Progenitor cell of endocrine pancreas (in vitro differentiated cells): ENCODE measurements at regions not wholly inside any gene's neighbourhood (a gene's known extent, or its start where the extent isn't known, plus 50 kb on each side); places are given as distances from the start of the nearest gene placed in this dataset.

ENCODE experiments used
- DNase-seq: peaks from one replicate; pipeline ENCODE4 v3.0.0; 2021; ENCODE audit warnings: low spot score; ENCODE audit not compliant: unreplicated experiment
- H3K27ac Mint-ChIP-seq: 2 replicates; pipeline ENCODE4 v1.8.0; 2021; ENCODE audit warnings: mild to moderate bottlenecking, moderate library complexity, mixed read lengths
- H3K27me3 Mint-ChIP-seq: 2 replicates; pipeline ENCODE4 v1.8.0; 2021; ENCODE audit warnings: mixed read lengths
- H3K36me3 Mint-ChIP-seq: 2 replicates; pipeline ENCODE4 v1.8.0; 2022; ENCODE audit warnings: mixed read lengths; ENCODE audit not compliant: insufficient read depth
- H3K4me1 Mint-ChIP-seq: 2 replicates; pipeline ENCODE4 v1.8.0; 2021; ENCODE audit warnings: low read depth, mixed read lengths
- H3K4me3 Mint-ChIP-seq: 2 replicates; pipeline ENCODE4 v1.8.0; 2021; ENCODE audit warnings: low read depth, mild to moderate bottlenecking, moderate library complexity, mixed read lengths
- H3K9me3 Mint-ChIP-seq: 2 replicates; pipeline ENCODE4 v1.8.0; 2021; ENCODE audit warnings: low read depth, mixed read lengths
- TF ChIP-seq, protein P1 (sequence below): fragments of 200-600 bp; sonication (generic); IDR thresholded peaks from one replicate; pipeline ENCODE4 v1.5.0; 2021; ENCODE audit warnings: antibody characterized with exemption, mild to moderate bottlenecking; ENCODE audit not compliant: unreplicated experiment

DNA sequence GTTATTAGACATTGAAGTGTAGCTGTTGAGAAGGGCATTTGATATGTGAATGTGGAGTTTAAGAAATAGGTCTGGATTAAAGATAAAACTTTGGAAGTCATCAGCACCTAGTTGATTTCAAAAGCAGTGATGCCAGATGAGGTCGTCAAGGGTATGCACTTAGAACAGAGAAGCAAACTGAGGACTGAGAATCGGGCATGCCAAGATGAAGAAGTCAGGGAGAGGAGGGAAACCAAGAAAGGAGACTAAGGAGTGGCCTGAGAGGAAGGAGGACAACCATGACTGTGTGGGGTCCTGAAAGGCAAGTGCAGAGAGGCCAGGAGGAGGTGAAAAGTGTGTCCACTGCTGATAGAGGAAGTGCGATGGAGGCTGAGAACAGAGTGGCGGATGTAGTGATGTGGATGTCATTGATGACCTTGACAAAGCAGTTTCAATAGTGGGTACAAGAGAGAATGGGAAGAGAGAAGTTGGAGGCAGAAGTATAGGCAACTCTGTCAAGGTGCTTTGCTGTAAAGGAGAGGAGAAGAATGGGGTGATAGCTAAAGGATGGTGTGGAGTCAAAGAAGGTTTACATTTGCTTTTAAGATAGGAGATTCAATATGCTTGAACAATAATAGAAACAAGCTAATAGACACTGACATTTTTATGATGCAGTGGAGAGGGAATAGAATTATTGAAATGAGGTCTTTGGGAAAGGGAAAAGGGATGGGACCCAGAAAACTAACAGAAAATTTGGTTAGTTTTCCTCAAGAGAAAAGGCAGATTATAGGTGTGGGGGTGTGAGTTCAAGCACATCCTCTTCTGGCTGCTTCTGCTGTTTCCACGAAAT is 139.7 kb upstream of the TMEM170B start:
- Mint-ChIP-seq H3K9me3 (peaks cover 8% of the 10 kb centered on the region), H3K27me3 (peaks cover 20% of the 10 kb centered on the region), H3K4me3 (no peak overlapping the region), H3K4me1 (peaks cover 2% of the 10 kb centered on the region), H3K27ac (peak overlapping the region; percentile 29), H3K36me3 (peaks cover 1% of the 10 kb centered on the region)
- TF ChIP-seq, protein P1, sequence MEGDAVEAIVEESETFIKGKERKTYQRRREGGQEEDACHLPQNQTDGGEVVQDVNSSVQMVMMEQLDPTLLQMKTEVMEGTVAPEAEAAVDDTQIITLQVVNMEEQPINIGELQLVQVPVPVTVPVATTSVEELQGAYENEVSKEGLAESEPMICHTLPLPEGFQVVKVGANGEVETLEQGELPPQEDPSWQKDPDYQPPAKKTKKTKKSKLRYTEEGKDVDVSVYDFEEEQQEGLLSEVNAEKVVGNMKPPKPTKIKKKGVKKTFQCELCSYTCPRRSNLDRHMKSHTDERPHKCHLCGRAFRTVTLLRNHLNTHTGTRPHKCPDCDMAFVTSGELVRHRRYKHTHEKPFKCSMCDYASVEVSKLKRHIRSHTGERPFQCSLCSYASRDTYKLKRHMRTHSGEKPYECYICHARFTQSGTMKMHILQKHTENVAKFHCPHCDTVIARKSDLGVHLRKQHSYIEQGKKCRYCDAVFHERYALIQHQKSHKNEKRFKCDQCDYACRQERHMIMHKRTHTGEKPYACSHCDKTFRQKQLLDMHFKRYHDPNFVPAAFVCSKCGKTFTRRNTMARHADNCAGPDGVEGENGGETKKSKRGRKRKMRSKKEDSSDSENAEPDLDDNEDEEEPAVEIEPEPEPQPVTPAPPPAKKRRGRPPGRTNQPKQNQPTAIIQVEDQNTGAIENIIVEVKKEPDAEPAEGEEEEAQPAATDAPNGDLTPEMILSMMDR, result no peak
- DNase-seq, result no peak

DNA sequence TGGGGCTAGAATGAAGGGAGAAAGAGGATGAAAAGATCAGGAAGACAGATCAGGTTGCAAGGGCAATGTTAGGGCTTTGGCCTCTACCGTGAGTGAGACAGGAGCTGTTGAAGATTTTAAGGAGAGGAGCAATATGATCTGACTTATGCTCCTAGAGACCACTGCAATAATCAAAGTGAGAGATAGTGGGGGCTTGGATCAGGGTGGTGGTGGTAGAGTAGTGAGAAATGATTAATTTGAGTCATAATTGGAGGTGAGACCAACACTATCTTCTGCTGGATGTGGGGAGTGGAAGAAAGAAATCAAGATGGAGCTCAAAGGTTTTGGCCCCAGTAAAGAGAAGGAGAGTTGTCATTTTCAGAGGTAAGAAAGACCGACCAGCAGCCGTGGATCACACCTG is 140.7 kb upstream of the TMEM170B start:
- TF ChIP-seq, protein P1, result no peak

DNA sequence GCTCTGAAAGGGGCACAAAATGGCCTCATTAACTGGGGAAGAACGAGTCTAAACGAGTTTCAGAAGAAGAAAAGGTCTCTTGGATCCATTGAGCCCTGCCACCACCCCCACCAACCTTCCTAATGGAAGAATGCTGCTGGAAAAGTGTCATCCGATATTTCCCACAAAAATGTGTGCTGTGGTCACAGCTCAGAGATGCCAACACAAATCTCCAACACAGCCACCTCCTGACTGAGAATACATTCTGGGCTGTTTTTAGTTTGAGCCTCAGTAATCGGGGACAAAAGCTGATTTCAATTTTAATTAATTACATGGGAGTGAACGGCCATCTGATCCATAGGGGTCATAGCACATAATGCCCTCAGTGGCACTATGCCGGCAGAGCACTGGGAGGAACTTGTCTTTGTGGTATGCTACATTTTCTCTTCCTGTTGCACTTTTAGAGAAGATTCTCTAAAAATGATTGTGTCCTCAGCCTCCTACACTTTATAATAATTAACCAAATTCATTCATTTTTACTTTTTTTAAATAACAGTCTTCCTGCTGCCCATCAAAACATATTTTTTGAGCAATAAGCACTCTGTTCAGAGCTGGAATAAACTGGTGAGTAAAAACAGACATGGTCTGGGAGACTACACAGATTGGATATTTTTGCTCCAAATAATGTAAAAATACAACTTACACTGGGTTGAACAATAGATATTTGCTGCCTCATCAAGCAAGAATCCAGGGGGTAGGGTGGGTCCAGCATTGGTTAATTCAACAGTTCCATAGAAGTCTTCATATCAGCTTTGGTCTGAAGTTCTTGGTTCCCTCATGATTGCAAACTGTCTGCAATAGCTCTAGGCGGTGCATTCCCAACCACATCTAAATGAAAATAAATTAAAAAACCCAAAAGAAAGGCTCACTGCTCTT is 143.6 kb upstream of the TMEM170B start:
- H3K27me3 Mint-ChIP-seq, result peaks cover 25% of the 10 kb centered on the region
- H3K27ac Mint-ChIP-seq, result no peak overlapping the region
- DNase-seq, result no peak
- TF ChIP-seq, protein P1, result no peak
- H3K36me3 Mint-ChIP-seq, result peaks cover 1% of the 10 kb centered on the region
- peaks cover 3% of the 10 kb centered on the region for H3K4me1 Mint-ChIP-seq
- H3K9me3 Mint-ChIP-seq, result peaks cover 7% of the 10 kb centered on the region
- no peak overlapping the region for H3K4me3 Mint-ChIP-seq

More for the DNA sequence above, 140.7 kb upstream of the TMEM170B start:
- Mint-ChIP-seq H3K4me1 (peaks cover 3% of the 10 kb centered on the region), H3K27ac (no peak overlapping the region), H3K27me3 (peaks cover 25% of the 10 kb centered on the region), H3K36me3 (peaks cover 1% of the 10 kb centered on the region), H3K9me3 (peaks cover 10% of the 10 kb centered on the region), H3K4me3 (no peak overlapping the region)
- DNase-seq, result no peak

DNA sequence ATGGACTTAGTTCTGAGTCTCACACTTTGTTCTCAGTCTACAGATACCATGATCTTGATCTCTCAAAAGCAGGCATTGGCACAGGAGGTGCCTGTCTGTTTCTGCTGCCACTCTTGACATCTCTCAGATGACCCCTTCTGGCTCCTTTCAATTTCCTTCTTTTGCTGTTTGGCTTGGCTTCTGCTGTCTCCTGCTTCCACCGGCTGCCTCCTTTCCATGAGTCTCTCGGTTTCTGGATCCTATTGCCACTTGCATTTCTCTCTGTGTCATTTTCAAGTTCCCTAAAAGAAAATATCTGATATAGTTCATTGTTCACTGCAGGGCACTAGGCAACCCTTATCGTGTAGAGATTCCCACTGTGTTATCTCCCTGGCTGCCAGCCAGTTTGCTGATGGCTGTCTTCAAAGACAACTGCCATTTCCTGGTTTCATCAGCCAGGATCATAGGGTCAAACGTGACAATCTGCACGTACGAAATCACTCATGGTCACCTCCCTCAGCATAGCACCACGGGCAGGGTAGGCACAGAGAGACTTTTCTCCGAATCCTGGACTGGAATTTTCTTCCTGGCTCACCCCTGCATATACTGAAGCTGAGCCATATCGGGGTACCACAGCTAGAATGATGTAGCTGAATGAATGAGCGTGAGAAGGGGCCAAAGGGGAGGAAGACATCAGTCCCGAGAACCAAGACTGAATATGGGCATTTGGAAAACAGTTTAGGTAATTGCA is 144.6 kb upstream of the TMEM170B start:
- DNase-seq, result no peak
- Mint-ChIP-seq H3K9me3 (peaks cover 7% of the 10 kb centered on the region), H3K4me1 (peaks cover 3% of the 10 kb centered on the region), H3K27me3 (peaks cover 25% of the 10 kb centered on the region), H3K4me3 (no peak overlapping the region), H3K36me3 (peaks cover 1% of the 10 kb centered on the region), H3K27ac (no peak overlapping the region)
- TF ChIP-seq, protein P1, result no peak
